ENCODE measurements at regions not wholly inside any gene's neighbourhood (a gene's known extent, or its start where the extent isn't known, plus 50 kb on each side); places are given as distances from the start of the nearest gene placed in this dataset.

- no peak for TF ChIP-seq CTCF (IDR thresholded peaks at IDR 0.05)
- no peak for TF ChIP-seq POLR2A (IDR thresholded peaks at IDR 0.05)
Measured at GRCh38 chr6:132118144-132118543, 167.0 kb upstream of the CCN2 start.

Measured in thyroid gland (tissue), 4 donors.